SK-N-SH (cell line): ENCODE measurements at regions not wholly inside any gene's neighbourhood (a gene's known extent, or its start where the extent isn't known, plus 50 kb on each side); places are given as distances from the start of the nearest gene placed in this dataset.
"Not testable (repeated sequence)": the region's sequence is repeated elsewhere in the genome, so short reads cannot be mapped to it uniquely, and the experiment has no call there.

ENCODE experiments used
- CTCF ChIA-PET: fragments of 300-600, 350-600 bp; formaldehyde crosslinking; extraction: SDS; loops from one replicate; lab custom pipeline; 2021; lab: Yijun Ruan, JAX
- POLR2A ChIA-PET: fragments of 350-600 bp; sonication (Branson Sonifier 250); formaldehyde crosslinking; extraction: SDS; loops from one replicate; lab custom pipeline; 2020; ENCODE audit warnings: antibody characterized with exemption, inconsistent platforms; lab: Yijun Ruan, JAX
- DNase-seq: peaks from one replicate; pipeline ENCODE4 v3.0.0; 2012
- H2AFZ ChIP-seq: fragments of 200-600 bp; sonication (generic); 2 replicates; pipeline ENCODE4 v1.8.1; 2016; ENCODE audit warnings: antibody characterized with exemption, mild to moderate bottlenecking, low read depth
- H3F3A ChIP-seq: fragments of 200-600 bp; sonication (generic); replicated peaks from 2 replicates; pipeline ENCODE3; 2016; ENCODE audit warnings: antibody characterized with exemption, mild to moderate bottlenecking; ENCODE audit not compliant: insufficient read depth
- H3K27ac ChIP-seq, 2 experiments: fragments of 200-500 bp in 1 of 2; fragments of 200-600 bp in 1 of 2; sonication (Bioruptor generic) in 1 of 2; sonication (generic), shearing (Covaris generic) in 1 of 2; 2 replicates each; pipeline versions ENCODE4 v1.5.1 to v1.6.1; 2014 to 2016; ENCODE audit warnings: low read depth in 2 of 2, inconsistent platforms in 1 of 2, low read length in 1 of 2, mild to moderate bottlenecking in 1 of 2, mixed read lengths in 1 of 2
- H3K27me3 ChIP-seq: fragments of 200-600 bp; sonication (generic), shearing (Covaris generic); 2 replicates; pipeline ENCODE4 v1.6.1; 2016; ENCODE audit warnings: mixed run types; ENCODE audit not compliant: insufficient read depth
- H3K36me3 ChIP-seq, 2 experiments: fragments of 200-500 bp in 1 of 2; fragments of 200-600 bp in 1 of 2; sonication (Bioruptor generic) in 1 of 2; sonication (generic) in 1 of 2; replicated peaks in 1 of 2; 2 replicates each; pipeline versions ENCODE3 to v1.5.1; 2014 to 2016; ENCODE audit warnings: low read length in 1 of 2, mild to moderate bottlenecking in 1 of 2; ENCODE audit not compliant: insufficient read depth in 2 of 2, control insufficient read depth in 1 of 2
- H3K4me1 ChIP-seq, 2 experiments: fragments of 200-500 bp in 1 of 2; fragments of 200-600 bp in 1 of 2; sonication (Bioruptor generic) in 1 of 2; sonication (generic), shearing (Covaris generic) in 1 of 2; 2 replicates each; pipeline versions ENCODE4 v1.5.1 to v1.6.1; 2014 to 2016; ENCODE audit warnings: low read depth in 1 of 2, low read length in 1 of 2, mixed run types in 1 of 2; ENCODE audit not compliant: insufficient read depth in 2 of 2, control insufficient read depth in 1 of 2
- H3K4me2 ChIP-seq: fragments of 200-600 bp; sonication (generic), shearing (Covaris generic); 2 replicates; pipeline ENCODE4 v1.6.1; 2017; ENCODE audit warnings: mixed run types
- H3K4me3 ChIP-seq, 2 experiments: fragments of 200-500 bp in 1 of 2; fragments of 200-600 bp in 1 of 2; sonication (Bioruptor generic) in 1 of 2; sonication (generic), shearing (Covaris generic) in 1 of 2; 2 replicates each; pipeline versions ENCODE4 v1.5.1 to v1.8.1; 2014 to 2016; ENCODE audit warnings: low read depth in 2 of 2, inconsistent platforms in 1 of 2, low read length in 1 of 2, mild to moderate bottlenecking in 1 of 2, mixed read lengths in 1 of 2, moderate library complexity in 1 of 2
- H3K79me2 ChIP-seq: fragments of 200-600 bp; sonication (generic); 2 replicates; pipeline ENCODE4 v1.8.1; 2017; ENCODE audit warnings: mild to moderate bottlenecking; ENCODE audit not compliant: insufficient read depth
- H3K9ac ChIP-seq: fragments of 200-600 bp; sonication (generic); 2 replicates; pipeline ENCODE4 v1.6.1; 2017; ENCODE audit warnings: mixed run types
- H3K9me2 ChIP-seq: fragments of 200-600 bp; sonication (generic); 2 replicates; pipeline ENCODE4 v1.6.1; 2017; ENCODE audit warnings: mixed run types
- H3K9me3 ChIP-seq: fragments of 200-600 bp; sonication (generic); 2 replicates; pipeline ENCODE4 v1.6.1; 2017; ENCODE audit warnings: mixed run types, mild to moderate bottlenecking, moderate library complexity
- H4K20me1 ChIP-seq: fragments of 200-600 bp; sonication (generic); 2 replicates; pipeline ENCODE4 v1.6.1; 2017; ENCODE audit warnings: mild to moderate bottlenecking, mixed run types; ENCODE audit not compliant: insufficient read depth
- EZH2phosphoT487 ChIP-seq: fragments of 200-600 bp; sonication (generic); IDR thresholded peaks from 2 replicates; pipeline ENCODE4 v1.6.1; 2017; ENCODE audit warnings: low read depth, mixed run types, mild to moderate bottlenecking, antibody characterized with exemption, moderate library complexity, borderline replicate concordance
- FOSL2 ChIP-seq: IDR thresholded peaks from 2 replicates; pipeline ENCODE4 v1.4.0; 2012; ENCODE audit warnings: low read depth, mild to moderate bottlenecking, moderate library complexity, borderline replicate concordance
- FOXJ3 ChIP-seq: sonication (generic); formaldehyde crosslinking; IDR thresholded peaks from 2 replicates; pipeline ENCODE4 v1.5.1; 2020; ENCODE audit warnings: mild to moderate bottlenecking, missing genetic modification reagents
- MEF2A ChIP-seq: IDR thresholded peaks from 2 replicates; pipeline ENCODE4 v1.4.0; 2012; ENCODE audit warnings: low read depth, borderline replicate concordance
- MXI1 ChIP-seq: IDR thresholded peaks from 2 replicates; pipeline ENCODE4 v1.6.1; 2012; ENCODE audit warnings: mild to moderate bottlenecking, low read depth, low read length, improper control_type of control experiment
- NRF1 ChIP-seq: IDR thresholded peaks from 2 replicates; pipeline ENCODE4 v1.6.1; 2012; ENCODE audit warnings: low read depth, mild to moderate bottlenecking, low read length
- POLR2AphosphoS5 ChIP-seq: IDR thresholded peaks from 2 replicates; pipeline ENCODE4 v1.6.1; 2012; ENCODE audit warnings: low read depth, low read length
- RCOR1 ChIP-seq: fragments of 150-350 bp; IDR thresholded peaks from 2 replicates; pipeline ENCODE4 v1.6.1; 2017; ENCODE audit warnings: antibody characterized with exemption, low read length
- SIN3A ChIP-seq: IDR thresholded peaks from 2 replicates; pipeline ENCODE4 v1.6.1; 2012; ENCODE audit warnings: low read depth, mild to moderate bottlenecking, low read length, moderate library complexity, borderline replicate concordance
- WGBS: methylation state at CpG from one replicate; pipeline ENCODE4 v1.1.6; 2017; ENCODE audit warnings: low lambda C conversion rate; 5-methylcytosine and 5-hydroxymethylcytosine counted together

DNA sequence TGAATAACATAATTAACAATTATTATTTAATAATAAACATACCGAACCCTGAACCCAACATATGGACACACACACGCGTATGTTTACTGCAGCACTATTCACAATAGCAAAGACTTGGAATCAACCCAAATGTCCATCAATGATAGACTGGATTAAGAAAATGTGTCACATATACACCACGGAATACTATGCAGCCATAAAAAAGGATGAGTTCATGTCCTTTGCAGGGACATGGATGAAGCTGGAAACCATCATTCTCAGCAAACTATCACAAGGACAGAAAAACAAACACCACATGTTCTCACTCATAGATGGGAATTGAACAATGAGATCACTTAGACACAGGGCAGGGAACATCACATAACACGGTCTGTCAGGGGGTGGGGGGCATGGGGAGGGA is 333.5 kb downstream of the KIF20B start:
- H3K27ac ChIP-seq, H3K4me1 ChIP-seq, H3F3A ChIP-seq, DNase-seq, H4K20me1 ChIP-seq, H3K9ac ChIP-seq, H3K9me3 ChIP-seq, POLR2A ChIA-PET, H3K4me3 ChIP-seq, H3K79me2 ChIP-seq, H2AFZ ChIP-seq, H3K9me2 ChIP-seq, H3K36me3 ChIP-seq, H3K27me3 ChIP-seq, H3K4me2 ChIP-seq, CTCF ChIA-PET: not testable (repeated sequence)
- 29% methylated on average over 5 of the region's 5 CpGs for WGBS

DNA sequence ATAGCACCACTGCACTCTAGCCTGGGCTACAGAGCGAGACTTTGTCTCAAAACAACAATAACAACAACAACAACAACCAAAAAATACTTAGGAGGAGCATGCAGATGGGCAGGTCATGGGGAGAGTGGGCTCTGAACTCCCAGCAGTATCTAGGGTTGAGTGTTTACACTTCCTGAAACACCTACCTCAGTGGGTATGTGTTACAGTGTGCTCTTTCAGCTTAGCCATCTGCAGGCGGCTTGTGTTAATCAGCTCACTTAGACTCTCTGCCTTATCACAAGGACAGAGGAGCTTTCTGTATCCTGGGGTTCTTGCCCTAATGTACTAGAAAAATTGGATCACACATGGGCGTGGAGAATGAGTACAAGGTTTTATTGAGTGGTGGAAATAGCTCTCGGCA is 340.2 kb downstream of the KIF20B start:
- Histone ChIP-seq H3K36me3 (no peaks in the 10 kb centered on the region), H3F3A (no peaks in the 10 kb centered on the region), H2AFZ (no peak overlapping the region), H3K79me2 (no peaks in the 10 kb centered on the region), H3K4me1 (no peaks in the 10 kb centered on the region), H3K9me2 (no peaks in the 10 kb centered on the region), H3K4me3 (no peak overlapping the region), H4K20me1 (no peaks in the 10 kb centered on the region), H3K9me3 (no peaks in the 10 kb centered on the region), H3K27ac (no peak overlapping the region), H3K27me3 (peaks cover 7% of the 10 kb centered on the region; the same call in 1 of the 2 replicates), H3K4me2 (no peak overlapping the region), H3K9ac (no peak overlapping the region)
- ChIA-PET POLR2A (no interaction called here), CTCF (no interaction called here)
- no peak for TF ChIP-seq RCOR1
- 6% methylated on average over 4 of the region's 4 CpGs for WGBS
- no peak for DNase-seq

DNA sequence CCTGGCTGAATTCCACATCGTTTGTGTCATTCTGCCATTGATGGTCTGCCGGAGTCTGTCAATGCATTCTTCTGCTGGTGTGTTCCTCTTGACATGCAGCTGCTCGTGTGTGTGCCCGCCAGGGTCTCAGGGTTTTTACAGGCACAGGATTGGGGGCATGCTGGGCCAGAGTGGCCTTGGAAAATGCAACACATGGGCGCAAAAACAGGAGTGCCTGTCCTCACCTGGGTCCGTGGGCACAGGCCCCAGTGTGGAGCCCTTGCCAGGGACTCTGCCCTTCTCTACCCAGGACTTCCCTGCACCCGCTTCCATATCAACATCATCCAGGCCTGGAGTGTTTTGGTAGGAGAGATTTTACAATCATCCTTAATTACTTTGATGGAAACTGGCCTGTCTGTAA is 340.7 kb downstream of the KIF20B start:
- Histone ChIP-seq H2AFZ (no peak overlapping the region), H3K79me2 (no peaks in the 10 kb centered on the region), H3K9me3 (no peaks in the 10 kb centered on the region), H4K20me1 (no peaks in the 10 kb centered on the region), H3K27ac (no peak overlapping the region), H3K27me3 (peaks cover 5% of the 10 kb centered on the region; the same call in 1 of the 2 replicates), H3K4me2 (no peak overlapping the region)
- CTCF ChIA-PET, result interaction anchor here (0.6 kb wide), 1 partner anchor 211 kb away, joined by 3 read pairs; no protein-coding TSS in a partner anchor
- TF ChIP-seq MEF2A, result no peak
- no peak for TF ChIP-seq EZH2phosphoT487
- no peak for TF ChIP-seq NRF1
- TF ChIP-seq FOSL2, result no peak
- no peak for TF ChIP-seq MXI1
- no peak for TF ChIP-seq FOXJ3 (CRISPR knock-in tag)
- TF ChIP-seq SIN3A, result no peak
- TF ChIP-seq POLR2AphosphoS5, result no peak
- TF ChIP-seq, all 33 proteins: peak for 0
- Histone ChIP-seq H3K4me3 (no peak overlapping the region), H3K36me3 (no peaks in the 10 kb centered on the region), H3K4me1 (no peaks in the 10 kb centered on the region), H3F3A (no peaks in the 10 kb centered on the region), H3K9ac (no peak overlapping the region), H3K9me2 (no peaks in the 10 kb centered on the region)
- no peak for DNase-seq
- WGBS, result 3% methylated on average over 7 of the region's 7 CpGs
- POLR2A ChIA-PET, result no interaction called here
